Heart right ventricle (tissue), 16 donors: ENCODE measurements at regions not wholly inside any gene's neighbourhood (a gene's known extent, or its start where the extent isn't known, plus 50 kb on each side); places are given as distances from the start of the nearest gene placed in this dataset.

ENCODE experiments used
- ATAC-seq, 8 donors: fragments of 200-7000 bp; cut with Tn5 transposase; one replicate each; pipeline ENCODE4 v1.9.1; 2020; ENCODE audit warnings: mild to moderate bottlenecking in 8 of 8, moderate library complexity in 8 of 8, moderate number of reproducible peaks in 1 of 8
- DNase-seq, 2 donors: peaks; one replicate each; pipeline ENCODE4 v3.0.0-alpha.2; 2020
- H3K27ac ChIP-seq, 10 donors: fragments of 200-600 bp; sonication (generic) in 2 of 10; one replicate each; pipeline versions ENCODE4 v1.5.0 to v1.8.0; 2020 to 2022; ENCODE audit warnings: mild to moderate bottlenecking in 3 of 10
- H3K27me3 ChIP-seq, 7 donors: fragments of 200-600 bp; one replicate each; pipeline ENCODE4 v1.8.0; 2021 to 2022; ENCODE audit warnings: mild to moderate bottlenecking in 2 of 7
- H3K36me3 ChIP-seq, 9 donors: fragments of 200-600 bp; sonication (generic) in 1 of 9; one replicate each; pipeline versions ENCODE4 v1.5.0 to v1.8.0; 2020 to 2022; ENCODE audit warnings: mild to moderate bottlenecking in 2 of 9
- H3K4me1 ChIP-seq, 9 donors: fragments of 200-600 bp; sonication (generic) in 1 of 9; one replicate each; pipeline versions ENCODE4 v1.5.0 to v1.8.0; 2020 to 2022; ENCODE audit warnings: mild to moderate bottlenecking in 4 of 9
- H3K4me3 ChIP-seq, 10 donors: fragments of 200-600 bp; sonication (generic) in 2 of 10; one replicate each; pipeline versions ENCODE4 v1.5.0 to v1.8.0; 2020 to 2022; ENCODE audit warnings: mild to moderate bottlenecking in 7 of 10, moderate library complexity in 2 of 10
- H3K9me3 ChIP-seq, 11 donors: fragments of 200-600 bp in 10 of 11; sonication (generic) in 2 of 11; one replicate each; pipeline versions ENCODE4 v1.5.0 to v1.8.0; 2013 to 2022; ENCODE audit warnings: mild to moderate bottlenecking in 2 of 11, control low read depth in 1 of 11, moderate library complexity in 1 of 11
- WGBS, 2 donors: extraction: QIAGEN DNeasy Blood & Tissue Kit; methylation state at CpG; one replicate each; pipeline ENCODE4 v1.1.7; 2013; ENCODE audit warnings: inconsistent platforms in 1 of 2; 5-methylcytosine and 5-hydroxymethylcytosine counted together
- intact Hi-C, 10 donors: fragments of 100-400 bp; cut with DNase I; formaldehyde crosslinking; loops; one replicate each; pipeline versions ENCODE4 v1.11.1 to v1.14.2; 2022
- TF ChIP-seq, protein P1 (sequence below), 9 donors: fragments of 200-600 bp; sonication (generic) in 2 of 9; IDR thresholded peaks; one replicate each; pipeline versions ENCODE4 v1.5.0 to v1.8.0; 2021 to 2022; ENCODE audit warnings: antibody characterized with exemption in 9 of 9, mild to moderate bottlenecking in 5 of 9, moderate library complexity in 1 of 9
- donor health status: Arrhythmogenic right ventricular cardiomyopathy.
- donor health status: ischemic (EF 13 %, LVEDD 7.1; RV severe dilation, severe dysfunction).
- donor health status: healthy with polysubstance abuse.
- donor health status: DM: no; HTN: yes; CAD: no.
- donor health status: DM: no; HTN: no; CAD: no.
- donor health status: ischemic (EF 25% LVEDD 6.9; RV normal size, moderate dysfunction).
- donor health status: ischemic (EF 25% LVEDD 5.7; RV mildly dilated, moderate dysfunction).
- donor health status: healthy.
- donor health status: DM: yes; HTN: yes; CAD: no.
- donor health status: Ischemic cardiomyopathy.
- donor health status: ischemic (EF 35%, LVEDD 5.7; RV mildly dilated, moderate dysfunction).
- donor health status: nonischemic (EF 11% LVEDD 7.7; RV severe dilation, severe dysfunction).
- donor health status: DM: yes; HTN: yes; CAD: no.
- donor health status: PGD.
- donor health status: ischemic (EF 29% LVEDD 5.4; RV normal size, mild dysfunction).
- donor health status: nonischemic (EF 23%, LVEDD 6.1; RV moderate dilation, normal function).

DNA sequence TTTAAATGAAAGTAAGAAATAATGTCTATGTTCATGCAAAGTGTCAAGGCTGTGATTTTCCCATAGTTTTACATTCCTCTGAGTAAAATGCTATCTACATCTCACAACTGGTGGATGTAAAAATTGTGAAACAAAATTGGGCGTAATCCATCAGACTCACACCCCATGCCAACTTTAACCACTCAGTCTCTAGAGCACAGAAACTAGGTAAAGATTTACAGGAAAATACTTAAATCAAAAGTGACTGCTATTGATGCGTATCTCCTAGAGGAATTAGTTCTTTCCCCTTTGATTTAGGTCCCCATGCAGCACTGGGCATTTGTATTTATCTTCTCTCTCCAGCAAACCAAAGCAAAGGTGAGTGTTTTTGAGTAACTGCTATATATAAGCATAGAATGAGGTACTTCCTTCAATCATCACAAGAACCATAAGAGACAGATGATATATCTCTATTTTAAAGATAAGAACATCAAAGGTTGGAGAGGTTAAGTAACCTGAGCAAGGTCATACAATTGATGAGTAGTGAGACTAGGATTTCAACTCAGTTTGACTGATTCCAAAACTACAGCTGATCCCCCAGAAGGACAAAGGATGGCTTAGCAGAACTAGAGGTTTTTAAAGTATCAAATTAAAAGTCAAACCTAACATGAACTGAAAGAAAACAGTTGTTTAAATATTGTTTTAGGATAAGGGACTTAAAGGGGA lies 594.0 kb upstream of the ACVR2A start:
- ATAC-seq (no peak), DNase-seq (no peak)
- H3K36me3 ChIP-seq, result no peaks in the 10 kb centered on the region
- peaks cover 0 to 10% (median 0%) of the 10 kb centered on the region in 11 donors for H3K9me3 ChIP-seq
- intact Hi-C loops, result no loop called here
- 85 to 92% methylated on average over 2 of the region's 2 CpGs for WGBS, 2 donors
- H3K27me3 ChIP-seq, result no peaks in the 10 kb centered on the region
- TF ChIP-seq, protein P1, sequence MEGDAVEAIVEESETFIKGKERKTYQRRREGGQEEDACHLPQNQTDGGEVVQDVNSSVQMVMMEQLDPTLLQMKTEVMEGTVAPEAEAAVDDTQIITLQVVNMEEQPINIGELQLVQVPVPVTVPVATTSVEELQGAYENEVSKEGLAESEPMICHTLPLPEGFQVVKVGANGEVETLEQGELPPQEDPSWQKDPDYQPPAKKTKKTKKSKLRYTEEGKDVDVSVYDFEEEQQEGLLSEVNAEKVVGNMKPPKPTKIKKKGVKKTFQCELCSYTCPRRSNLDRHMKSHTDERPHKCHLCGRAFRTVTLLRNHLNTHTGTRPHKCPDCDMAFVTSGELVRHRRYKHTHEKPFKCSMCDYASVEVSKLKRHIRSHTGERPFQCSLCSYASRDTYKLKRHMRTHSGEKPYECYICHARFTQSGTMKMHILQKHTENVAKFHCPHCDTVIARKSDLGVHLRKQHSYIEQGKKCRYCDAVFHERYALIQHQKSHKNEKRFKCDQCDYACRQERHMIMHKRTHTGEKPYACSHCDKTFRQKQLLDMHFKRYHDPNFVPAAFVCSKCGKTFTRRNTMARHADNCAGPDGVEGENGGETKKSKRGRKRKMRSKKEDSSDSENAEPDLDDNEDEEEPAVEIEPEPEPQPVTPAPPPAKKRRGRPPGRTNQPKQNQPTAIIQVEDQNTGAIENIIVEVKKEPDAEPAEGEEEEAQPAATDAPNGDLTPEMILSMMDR (IDR thresholded peaks at IDR 0.05), result no peak
- no peak overlapping the region for H3K27ac ChIP-seq
- H3K4me1 ChIP-seq, result peaks cover 0 to 2% (median 0%) of the 10 kb centered on the region in 9 donors
- no peak overlapping the region for H3K4me3 ChIP-seq

- Histone ChIP-seq H3K9me3 (peaks cover 0 to 7% (median 0%) of the 10 kb centered on the region in 11 donors), H3K4me3 (no peak overlapping the region), H3K36me3 (no peaks in the 10 kb centered on the region), H3K27me3 (no peaks in the 10 kb centered on the region), H3K4me1 (no peaks in the 10 kb centered on the region), H3K27ac (no peak overlapping the region)
- DNase-seq (no peak), ATAC-seq (no peak)
- TF ChIP-seq, protein P1 (IDR thresholded peaks at IDR 0.05), result no peak
- intact Hi-C loops, result no loop called here
- 67 to 74% methylated on average over 2 of the region's 2 CpGs for WGBS, 2 donors
Measured at GRCh38 chr2:147247749-147248148, 597.1 kb upstream of the ACVR2A start.

DNA sequence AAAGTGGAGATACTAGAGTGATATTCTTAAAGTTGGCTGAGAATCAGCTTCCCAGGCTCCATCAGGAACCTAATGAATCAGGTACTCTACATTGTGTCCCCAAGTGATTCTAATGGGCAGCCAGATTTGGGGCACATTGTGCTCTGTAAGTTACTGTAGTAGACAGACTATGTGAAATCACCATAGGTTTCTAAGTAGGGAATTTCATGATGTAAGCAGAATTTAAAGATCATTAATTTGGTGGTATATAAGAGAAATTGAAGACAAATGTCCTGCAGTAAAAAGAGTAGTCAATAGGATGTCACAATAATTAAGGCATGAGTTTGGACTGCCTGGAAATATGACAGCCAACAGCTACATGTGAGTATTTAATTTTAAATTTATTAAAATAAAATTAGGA lies 602.4 kb upstream of the ACVR2A start:
- no peak overlapping the region for H3K27ac ChIP-seq
- H3K27me3 ChIP-seq, result no peaks in the 10 kb centered on the region
- TF ChIP-seq, protein P1 (IDR thresholded peaks at IDR 0.05), result no peak
- no peaks in the 10 kb centered on the region for H3K4me1 ChIP-seq
- no peak overlapping the region for H3K4me3 ChIP-seq
- no peaks in the 10 kb centered on the region for H3K36me3 ChIP-seq
- intact Hi-C loops, result no loop called here
- ATAC-seq (no peak), DNase-seq (no peak)
- peaks cover 0 to 14% (median 7%) of the 10 kb centered on the region in 11 donors for H3K9me3 ChIP-seq

DNA sequence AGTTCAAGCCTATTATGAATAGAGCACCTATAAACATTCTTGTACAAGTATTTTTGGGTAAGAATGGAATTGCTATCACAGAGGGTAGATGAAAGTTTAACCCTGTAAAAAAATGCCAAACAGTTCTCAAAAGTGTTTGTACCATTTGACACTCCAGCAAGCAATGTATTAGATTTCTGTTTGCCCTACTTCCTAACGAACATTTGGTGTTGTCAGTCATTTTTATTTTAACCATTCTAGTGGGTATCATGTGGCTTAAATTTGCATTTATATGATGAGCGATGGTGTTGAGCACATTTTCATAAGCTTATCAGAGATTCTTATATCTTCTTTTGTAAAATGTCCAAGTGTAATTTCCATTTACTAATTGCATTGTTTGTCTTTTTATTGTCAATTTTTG lies 608.2 kb upstream of the ACVR2A start:
- WGBS, 2 donors, result 78 to 88% methylated on average over 2 of the region's 2 CpGs
- H3K4me1 ChIP-seq, result no peaks in the 10 kb centered on the region
- H3K36me3 ChIP-seq, result no peaks in the 10 kb centered on the region
- TF ChIP-seq, protein P1 (IDR thresholded peaks at IDR 0.05), result no peak
- H3K9me3 ChIP-seq, result peaks cover 0 to 14% (median 7%) of the 10 kb centered on the region in 11 donors
- H3K27me3 ChIP-seq, result no peaks in the 10 kb centered on the region
- DNase-seq (no peak), ATAC-seq (no peak)
- no peak overlapping the region for H3K27ac ChIP-seq
- H3K4me3 ChIP-seq, result no peak overlapping the region
- intact Hi-C loops, result no loop called here
